Upper lobe of left lung (tissue), 6 donors: ENCODE measurements at regions not wholly inside any gene's neighbourhood (a gene's known extent, or its start where the extent isn't known, plus 50 kb on each side); places are given as distances from the start of the nearest gene placed in this dataset.

Experiments
- ATAC-seq, 2 donors: fragments of 200-7000 bp; cut with Tn5 transposase; one replicate each; pipeline ENCODE4 v1.9.1; 2022; ENCODE audit warnings: mild to moderate bottlenecking in 2 of 2, moderate library complexity in 2 of 2; ENCODE audit not compliant: low FRiP score in 2 of 2
- DNase-seq, 2 donors: peaks; one replicate each; pipeline ENCODE4 v3.0.0-alpha.2; 2019 to 2020
- H3K27ac ChIP-seq, 4 donors: fragments of 200-600 bp; sonication (generic); one replicate each; pipeline ENCODE4 v1.5.1; 2016 to 2019
- H3K27me3 ChIP-seq, 4 donors: fragments of 200-600 bp; sonication (generic); one replicate each; pipeline ENCODE4 v1.5.1; 2017 to 2019
- H3K36me3 ChIP-seq, 4 donors: fragments of 200-600 bp; sonication (generic); one replicate each; pipeline ENCODE4 v1.5.1; 2016 to 2019
- H3K4me1 ChIP-seq, 4 donors: fragments of 200-600 bp; sonication (generic); one replicate each; pipeline ENCODE4 v1.5.1; 2018 to 2019
- H3K4me3 ChIP-seq, 4 donors: fragments of 200-600 bp; sonication (generic); one replicate each; pipeline ENCODE4 v1.5.1; 2017 to 2019; ENCODE audit warnings: mild to moderate bottlenecking in 2 of 4, moderate library complexity in 1 of 4
- H3K9me3 ChIP-seq, 4 donors: fragments of 200-600 bp; sonication (generic); one replicate each; pipeline ENCODE4 v1.5.1; 2018 to 2019
- CTCF ChIP-seq, 6 experiments: fragments of 450-650 bp in 4 of 6; fragments of 200-600 bp in 2 of 6; sonication (generic) in 2 of 6; IDR thresholded peaks; one replicate each; pipeline ENCODE4 v1.5.1; 2016 to 2019; ENCODE audit warnings: antibody characterized with exemption in 6 of 6
- EP300 ChIP-seq, 4 donors: sonication (generic); formaldehyde crosslinking; IDR thresholded peaks; one replicate each; pipeline ENCODE4 v1.5.1; 2017; ENCODE audit warnings: antibody characterized with exemption in 4 of 4, control low read depth in 2 of 4
- POLR2A ChIP-seq, 4 donors: fragments of 450-650 bp; IDR thresholded peaks; one replicate each; pipeline ENCODE4 v1.5.1; 2016 to 2017; ENCODE audit warnings: antibody characterized with exemption in 4 of 4, mild to moderate bottlenecking in 2 of 4
- POLR2AphosphoS5 ChIP-seq, 2 donors: sonication (generic); formaldehyde crosslinking; IDR thresholded peaks; one replicate each; pipeline ENCODE4 v1.5.1; 2017; ENCODE audit warnings: antibody characterized with exemption in 2 of 2
- WGBS, 2 donors: methylation state at CpG; one replicate each; pipeline ENCODE4 v1.1.5; 2017 to 2018; 5-methylcytosine and 5-hydroxymethylcytosine counted together
- donor health status: DM: no; HTN: no; CAD: no; lungs with moderate emphysema.
- donor health status: DM: no; HTN: yes; CAD: no; lungs with severe emphysema.

- ATAC-seq (no peak), DNase-seq (no peak)
- H3K36me3 ChIP-seq: no peaks in the 10 kb centered on the region
- no peak overlapping the region for H3K4me3 ChIP-seq
- no peaks in the 10 kb centered on the region for H3K27me3 ChIP-seq
- no peak for TF ChIP-seq EP300 (IDR thresholded peaks at IDR 0.05)
- TF ChIP-seq CTCF (IDR thresholded peaks at IDR 0.05): no peak
- no peak for TF ChIP-seq POLR2AphosphoS5 (IDR thresholded peaks at IDR 0.05)
- no peak for TF ChIP-seq POLR2A (IDR thresholded peaks at IDR 0.05)
- no peaks in the 10 kb centered on the region for H3K4me1 ChIP-seq
- no peaks in the 10 kb centered on the region for H3K9me3 ChIP-seq
- no peak overlapping the region for H3K27ac ChIP-seq
Measured at GRCh38 chr6:23354004-23354403, 772.0 kb upstream of the NRSN1 start.

- 41 to 48% methylated on average over 2 of the region's 2 CpGs for WGBS, 2 donors
- DNase-seq (no peak), ATAC-seq (no peak)
- H3K36me3 ChIP-seq: no peaks in the 10 kb centered on the region
- no peaks in the 10 kb centered on the region for H3K4me1 ChIP-seq
- H3K27me3 ChIP-seq: no peaks in the 10 kb centered on the region
- TF ChIP-seq POLR2A (IDR thresholded peaks at IDR 0.05) (no peak), CTCF (IDR thresholded peaks at IDR 0.05) (no peak), POLR2AphosphoS5 (IDR thresholded peaks at IDR 0.05) (no peak), EP300 (IDR thresholded peaks at IDR 0.05) (no peak)
- H3K9me3 ChIP-seq: no peaks in the 10 kb centered on the region
- no peak overlapping the region for H3K4me3 ChIP-seq
- H3K27ac ChIP-seq: no peak overlapping the region
Measured at GRCh38 chr6:23357185-23357766, 768.7 kb upstream of the NRSN1 start.

- no peak for ATAC-seq
- WGBS, 2 donors: 80 to 88% methylated on average over 1 of the region's 1 CpG
Measured at GRCh38 chr6:23365732-23366131, 760.3 kb upstream of the NRSN1 start.

GRCh38 chr6:23367311-23367710 is 758.7 kb upstream of the NRSN1 start:
- Histone ChIP-seq H3K27me3 (no peaks in the 10 kb centered on the region), H3K9me3 (no peaks in the 10 kb centered on the region), H3K36me3 (no peaks in the 10 kb centered on the region), H3K4me3 (no peak overlapping the region), H3K27ac (no peak overlapping the region), H3K4me1 (no peaks in the 10 kb centered on the region)
- TF ChIP-seq EP300 (IDR thresholded peaks at IDR 0.05): no peak
- TF ChIP-seq POLR2A (IDR thresholded peaks at IDR 0.05): no peak
- no peak for TF ChIP-seq CTCF (IDR thresholded peaks at IDR 0.05)
- TF ChIP-seq POLR2AphosphoS5 (IDR thresholded peaks at IDR 0.05): no peak
- no peak for ATAC-seq
- DNase-seq: no peak
- 77 to 79% methylated on average over 1 of the region's 1 CpG for WGBS, 2 donors

More at GRCh38 chr6:23365732-23366131, 760.3 kb upstream of the NRSN1 start:
- Histone ChIP-seq H3K9me3 (no peaks in the 10 kb centered on the region), H3K4me3 (no peak overlapping the region), H3K4me1 (no peaks in the 10 kb centered on the region), H3K27me3 (no peaks in the 10 kb centered on the region), H3K36me3 (no peaks in the 10 kb centered on the region), H3K27ac (no peak overlapping the region)
- TF ChIP-seq CTCF (IDR thresholded peaks at IDR 0.05) (no peak), EP300 (IDR thresholded peaks at IDR 0.05) (no peak), POLR2A (IDR thresholded peaks at IDR 0.05) (no peak), POLR2AphosphoS5 (IDR thresholded peaks at IDR 0.05) (no peak)
- no peak for DNase-seq

- Histone ChIP-seq H3K27me3 (no peaks in the 10 kb centered on the region), H3K4me3 (no peak overlapping the region), H3K36me3 (no peaks in the 10 kb centered on the region), H3K4me1 (no peaks in the 10 kb centered on the region), H3K27ac (no peak overlapping the region), H3K9me3 (no peaks in the 10 kb centered on the region)
- DNase-seq (no peak), ATAC-seq (no peak)
- WGBS, 2 donors: 90 to 93% methylated on average over 1 of the region's 1 CpG
- no peak for TF ChIP-seq POLR2A (IDR thresholded peaks at IDR 0.05)
- TF ChIP-seq CTCF (IDR thresholded peaks at IDR 0.05): no peak
- TF ChIP-seq EP300 (IDR thresholded peaks at IDR 0.05): no peak
- no peak for TF ChIP-seq POLR2AphosphoS5 (IDR thresholded peaks at IDR 0.05)
Measured at GRCh38 chr6:23368557-23368956, 757.5 kb upstream of the NRSN1 start.
